Tibial nerve (tissue), 4 donors: ENCODE measurements at regions not wholly inside any gene's neighbourhood (a gene's known extent, or its start where the extent isn't known, plus 50 kb on each side); places are given as distances from the start of the nearest gene placed in this dataset.

Experiments used
- EP300 ChIP-seq, 2 donors: sonication (generic); formaldehyde crosslinking; IDR thresholded peaks; one replicate each; pipeline ENCODE4 v1.6.1; 2017; ENCODE audit warnings: antibody characterized with exemption in 2 of 2, mild to moderate bottlenecking in 1 of 2
- POLR2A ChIP-seq, 2 donors: fragments of 450-650 bp; IDR thresholded peaks; one replicate each; pipeline ENCODE4 v1.6.1; 2017; ENCODE audit warnings: antibody characterized with exemption in 2 of 2, mild to moderate bottlenecking in 2 of 2, moderate library complexity in 2 of 2
- TF ChIP-seq, protein P1 (sequence below), 5 experiments: fragments of 200-600 bp in 3 of 5; fragments of 450-650 bp in 2 of 5; sonication (generic) in 3 of 5; IDR thresholded peaks; one replicate each; pipeline ENCODE4 v1.5.1; 2016 to 2019; ENCODE audit warnings: antibody characterized with exemption in 5 of 5, mild to moderate bottlenecking in 3 of 5, moderate library complexity in 2 of 5

DNA sequence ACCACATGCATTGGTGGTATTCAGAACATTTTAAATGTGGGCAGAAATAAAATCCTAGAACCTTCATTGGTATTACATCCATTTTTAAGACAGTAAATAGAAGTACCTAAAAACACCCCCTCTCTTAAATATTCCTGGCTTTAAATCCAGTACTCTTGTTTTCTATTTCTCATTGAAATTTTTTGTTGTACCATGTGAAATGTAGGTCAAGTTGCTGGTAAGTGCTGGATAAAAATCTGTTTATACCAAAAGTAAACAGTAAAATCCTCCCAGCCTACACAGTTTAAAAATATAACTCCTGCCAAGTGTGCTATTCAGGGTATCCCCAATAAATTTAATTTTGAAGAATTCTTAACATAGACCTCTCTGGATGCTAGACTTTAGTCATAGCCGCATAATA is 75.0 kb upstream of the FST start:
- TF ChIP-seq, protein P1, sequence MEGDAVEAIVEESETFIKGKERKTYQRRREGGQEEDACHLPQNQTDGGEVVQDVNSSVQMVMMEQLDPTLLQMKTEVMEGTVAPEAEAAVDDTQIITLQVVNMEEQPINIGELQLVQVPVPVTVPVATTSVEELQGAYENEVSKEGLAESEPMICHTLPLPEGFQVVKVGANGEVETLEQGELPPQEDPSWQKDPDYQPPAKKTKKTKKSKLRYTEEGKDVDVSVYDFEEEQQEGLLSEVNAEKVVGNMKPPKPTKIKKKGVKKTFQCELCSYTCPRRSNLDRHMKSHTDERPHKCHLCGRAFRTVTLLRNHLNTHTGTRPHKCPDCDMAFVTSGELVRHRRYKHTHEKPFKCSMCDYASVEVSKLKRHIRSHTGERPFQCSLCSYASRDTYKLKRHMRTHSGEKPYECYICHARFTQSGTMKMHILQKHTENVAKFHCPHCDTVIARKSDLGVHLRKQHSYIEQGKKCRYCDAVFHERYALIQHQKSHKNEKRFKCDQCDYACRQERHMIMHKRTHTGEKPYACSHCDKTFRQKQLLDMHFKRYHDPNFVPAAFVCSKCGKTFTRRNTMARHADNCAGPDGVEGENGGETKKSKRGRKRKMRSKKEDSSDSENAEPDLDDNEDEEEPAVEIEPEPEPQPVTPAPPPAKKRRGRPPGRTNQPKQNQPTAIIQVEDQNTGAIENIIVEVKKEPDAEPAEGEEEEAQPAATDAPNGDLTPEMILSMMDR (IDR thresholded peaks at IDR 0.05), result no peak
- TF ChIP-seq EP300 (IDR thresholded peaks at IDR 0.05) (no peak), POLR2A (IDR thresholded peaks at IDR 0.05) (no peak)
